ENCODE measurements at regions not wholly inside any gene's neighbourhood (a gene's known extent, or its start where the extent isn't known, plus 50 kb on each side); places are given as distances from the start of the nearest gene placed in this dataset.

DNA sequence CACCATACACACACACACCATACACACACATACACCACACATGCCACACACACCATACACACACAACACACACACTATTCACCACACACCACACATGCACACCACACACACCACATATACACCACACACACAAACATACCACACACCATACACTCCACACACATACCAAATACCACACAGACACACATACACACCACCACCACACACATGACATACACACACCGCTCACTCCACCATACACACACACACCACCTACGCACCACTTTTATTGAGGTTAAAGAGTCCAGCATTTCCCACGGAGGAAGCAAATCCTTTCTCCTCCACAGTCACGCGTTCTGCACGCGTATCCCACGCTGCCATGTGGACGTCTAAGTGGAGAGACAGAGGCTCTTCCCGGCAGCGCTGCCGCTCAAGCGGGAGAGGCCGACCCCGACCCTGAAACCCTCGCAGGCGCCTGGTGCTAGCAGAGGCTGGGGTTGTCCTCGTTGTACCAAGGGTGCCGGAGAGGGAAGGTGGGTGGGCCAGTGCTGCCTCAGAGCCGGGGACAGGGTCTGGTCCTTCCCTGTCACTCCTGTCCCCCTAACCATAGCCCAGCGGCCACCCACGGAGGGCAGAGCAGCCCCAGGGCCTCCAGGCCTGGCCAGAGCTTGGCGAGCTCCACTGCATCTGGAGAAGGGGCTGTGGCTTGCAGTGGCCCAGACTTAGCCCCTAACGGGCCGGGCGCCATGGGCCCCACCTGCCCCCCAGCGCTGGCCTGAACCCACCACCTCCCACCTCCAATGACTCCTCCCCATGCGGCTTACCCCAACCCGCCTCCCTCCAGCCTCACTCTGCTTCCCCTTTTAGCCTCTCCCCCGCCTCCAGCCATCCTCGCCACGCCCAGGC lies 1495.0 kb downstream of the BRD1 start:
- DNase-seq, result no peak

DNA sequence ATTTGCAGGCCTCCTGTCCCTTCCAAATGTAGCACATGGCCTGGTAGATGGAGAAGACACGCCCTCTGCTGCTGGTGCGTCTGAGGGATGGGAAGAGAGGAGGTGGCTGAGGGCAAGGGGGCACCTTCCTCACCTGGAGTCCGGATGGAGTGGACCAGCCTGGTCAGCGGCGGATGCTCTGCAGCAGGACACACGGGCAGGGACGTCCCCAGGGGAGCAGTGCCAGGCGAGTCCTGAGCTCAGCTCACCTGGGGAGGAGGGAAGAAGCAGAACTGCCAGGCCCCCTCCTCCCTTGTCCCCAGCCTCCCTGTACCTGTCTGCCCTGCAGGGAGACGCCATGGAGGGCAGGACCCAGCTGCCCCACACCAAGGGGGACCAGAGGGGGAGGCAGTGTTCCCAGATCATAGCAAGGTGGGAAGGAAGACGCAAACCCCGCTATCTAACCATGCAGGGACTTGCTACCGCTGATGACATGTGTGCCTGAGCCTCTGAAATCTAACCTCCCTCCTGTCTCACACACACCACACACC lies 1495.9 kb downstream of the BRD1 start:
- no peak for DNase-seq

DNA sequence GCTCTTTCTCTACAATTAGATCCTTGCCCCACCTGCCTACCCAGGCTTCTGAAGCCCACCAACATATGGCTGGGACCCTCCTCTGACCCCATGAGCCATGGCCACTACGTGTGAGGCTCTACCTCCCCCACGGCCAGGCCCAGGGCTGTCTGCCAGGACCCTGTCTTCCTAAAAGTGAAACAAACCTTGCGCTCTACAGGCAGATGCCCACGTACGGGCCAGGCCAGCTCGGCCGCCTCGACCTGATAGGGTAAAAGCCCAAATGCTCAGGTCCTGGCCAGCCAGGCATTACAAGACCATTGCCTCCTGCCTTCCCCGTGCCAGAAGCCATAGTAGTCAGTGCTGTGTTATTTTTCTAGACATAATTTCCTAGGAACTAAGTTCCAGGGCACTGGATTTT lies 1496.4 kb downstream of the BRD1 start:
- no peak for DNase-seq

DNA sequence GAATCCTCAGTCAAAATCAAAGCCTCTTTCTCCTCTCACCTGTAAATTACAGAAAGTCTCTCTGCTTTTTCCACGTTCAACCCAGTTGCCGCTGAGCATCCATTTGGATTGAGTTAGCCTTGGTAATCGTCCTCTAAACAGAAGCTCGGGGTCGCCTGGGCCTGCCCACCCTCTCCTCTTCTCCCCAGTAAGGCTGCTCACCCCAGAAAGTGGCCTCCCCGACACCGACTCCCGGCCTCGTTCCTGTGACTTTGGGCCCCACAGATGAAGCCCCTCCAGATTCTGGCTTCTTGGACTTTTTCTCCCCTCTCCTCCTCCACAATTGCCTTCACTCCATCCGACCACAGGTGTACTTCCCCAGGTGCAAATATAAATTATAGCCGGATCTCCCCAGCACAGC lies 1500.0 kb downstream of the BRD1 start:
- no peak for DNase-seq

DNA sequence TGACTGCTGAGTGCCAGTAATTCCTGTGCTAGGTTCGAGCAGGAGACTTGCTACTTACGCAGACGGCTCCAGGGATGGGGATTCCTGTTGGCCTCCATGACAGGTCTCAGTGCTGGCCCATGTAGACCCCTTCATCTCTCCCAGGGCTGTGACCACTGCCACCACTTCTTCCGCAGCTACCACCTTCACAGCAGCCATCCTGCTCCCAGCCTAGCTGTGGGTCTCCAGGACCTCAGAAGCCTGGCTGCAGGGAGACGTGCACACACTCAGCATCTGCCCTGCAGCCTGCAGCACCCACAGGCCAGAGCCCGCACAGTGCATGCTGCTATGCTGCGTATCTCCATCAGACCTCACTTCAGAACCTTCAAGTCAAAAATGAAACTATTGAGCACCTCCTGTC lies 1503.9 kb downstream of the BRD1 start:
- no peak for DNase-seq

DNA sequence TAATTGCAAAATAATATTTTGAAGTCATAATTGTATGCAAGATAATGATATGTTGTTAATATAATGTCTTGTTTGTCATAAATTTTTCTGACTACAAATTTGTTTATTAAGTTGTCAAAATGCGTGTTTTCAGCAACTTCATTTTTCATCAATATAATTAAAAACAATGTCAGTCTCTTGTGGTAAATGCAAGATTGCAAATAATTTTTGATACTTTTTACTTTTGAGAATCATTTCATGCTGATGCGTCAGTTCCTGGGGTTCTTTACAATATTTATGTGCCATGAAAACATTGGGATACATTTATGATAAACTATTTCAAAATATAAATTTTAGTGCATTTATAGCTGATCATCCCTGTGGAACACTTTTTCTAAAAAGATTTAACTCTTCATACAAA lies 1504.8 kb downstream of the BRD1 start:
- DNase-seq, result no peak

DNA sequence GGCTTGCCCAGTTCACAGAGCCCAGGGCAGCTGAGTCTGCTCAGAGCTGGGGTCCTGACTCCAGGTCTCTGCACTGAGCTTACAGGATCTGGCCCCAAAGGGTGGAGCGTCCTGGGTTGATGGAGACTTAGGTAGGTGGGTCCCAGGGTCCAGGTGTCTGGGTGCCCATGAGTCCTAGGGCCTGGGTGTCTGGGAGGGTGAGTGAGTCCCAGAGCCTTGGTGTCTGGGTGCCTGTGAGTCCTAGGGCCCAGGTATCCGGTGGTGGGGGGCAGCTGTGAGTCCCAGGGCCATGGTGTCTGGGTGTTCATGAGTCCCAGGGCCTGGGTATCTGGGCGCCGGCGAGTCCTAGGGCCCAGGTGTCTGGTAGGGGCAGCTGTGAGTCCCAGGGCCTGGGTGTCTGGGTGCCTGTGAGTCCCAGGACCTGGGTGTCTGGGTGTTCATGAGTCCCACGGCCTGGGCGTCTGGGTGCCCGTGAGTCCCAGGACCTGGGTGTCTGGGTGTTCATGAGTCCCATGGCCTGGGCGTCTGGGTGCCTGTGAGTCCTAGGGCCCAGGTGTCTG lies 1505.6 kb downstream of the BRD1 start:
- DNase-seq, result no peak

DNA sequence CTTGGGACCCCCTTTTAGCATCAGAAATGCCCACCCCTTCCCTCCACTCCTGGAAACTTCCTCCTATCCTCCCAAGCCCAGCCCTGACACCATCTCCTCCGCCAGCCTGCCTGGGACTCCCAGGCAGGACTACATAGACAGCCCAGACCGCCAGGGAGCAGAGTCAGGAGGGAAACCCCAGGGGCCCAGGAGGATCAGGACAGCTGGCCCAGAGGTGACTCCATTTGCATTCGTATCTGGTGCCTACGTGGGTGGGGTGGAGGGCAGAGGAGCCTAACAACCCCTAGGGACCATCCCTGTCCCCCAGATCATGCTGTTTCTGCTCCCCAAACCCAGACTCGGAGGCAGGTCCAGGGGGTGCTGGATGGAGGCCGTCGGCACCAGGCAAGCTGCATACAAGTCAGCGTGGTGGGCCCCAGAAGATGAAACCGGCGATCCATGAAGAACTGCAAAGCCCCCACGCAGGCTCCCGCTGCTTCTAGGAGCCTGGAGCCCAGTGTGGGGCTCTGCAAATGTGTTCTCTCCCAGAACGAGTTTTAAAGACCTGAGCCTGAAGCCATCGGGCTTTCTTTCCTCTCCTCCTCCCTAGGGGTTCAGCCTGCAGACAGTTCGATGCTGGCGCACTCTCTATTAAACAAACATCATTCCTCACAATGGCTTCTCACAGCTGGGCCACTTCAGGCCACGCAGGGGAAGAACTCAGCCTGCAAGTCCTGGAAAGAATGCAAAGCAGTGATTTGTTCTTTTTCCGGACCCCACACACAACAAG lies 1506.8 kb downstream of the BRD1 start:
- no peak for DNase-seq

DNA sequence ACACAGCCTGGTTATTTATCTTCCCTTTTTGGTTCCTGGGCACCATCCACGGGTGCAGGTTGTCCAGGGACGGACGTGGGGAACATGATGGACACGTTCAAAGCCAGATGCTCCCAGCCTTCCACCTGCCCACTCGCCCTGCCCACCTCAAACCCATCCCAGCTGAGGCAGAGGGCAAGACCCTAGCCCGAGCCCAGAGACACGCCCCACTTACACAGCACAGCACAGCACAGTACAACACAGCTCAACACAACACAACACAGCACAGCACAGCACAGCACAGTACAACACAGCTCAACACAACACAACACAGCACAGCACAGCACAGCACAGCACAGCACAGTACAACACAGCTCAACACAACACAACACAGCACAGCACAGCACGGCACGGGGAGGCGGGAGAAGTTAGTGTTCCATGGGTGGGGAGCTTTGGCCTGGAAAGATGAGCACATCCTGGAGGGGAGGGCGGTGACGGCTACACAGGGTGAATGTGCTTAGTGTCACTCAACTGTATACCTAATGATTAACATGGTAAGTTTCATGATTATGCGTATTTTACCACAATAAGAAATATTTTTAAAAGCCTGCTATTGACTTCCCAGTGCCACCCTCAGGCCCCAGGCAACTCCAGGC lies 1507.5 kb downstream of the BRD1 start:
- no peak for DNase-seq

DNA sequence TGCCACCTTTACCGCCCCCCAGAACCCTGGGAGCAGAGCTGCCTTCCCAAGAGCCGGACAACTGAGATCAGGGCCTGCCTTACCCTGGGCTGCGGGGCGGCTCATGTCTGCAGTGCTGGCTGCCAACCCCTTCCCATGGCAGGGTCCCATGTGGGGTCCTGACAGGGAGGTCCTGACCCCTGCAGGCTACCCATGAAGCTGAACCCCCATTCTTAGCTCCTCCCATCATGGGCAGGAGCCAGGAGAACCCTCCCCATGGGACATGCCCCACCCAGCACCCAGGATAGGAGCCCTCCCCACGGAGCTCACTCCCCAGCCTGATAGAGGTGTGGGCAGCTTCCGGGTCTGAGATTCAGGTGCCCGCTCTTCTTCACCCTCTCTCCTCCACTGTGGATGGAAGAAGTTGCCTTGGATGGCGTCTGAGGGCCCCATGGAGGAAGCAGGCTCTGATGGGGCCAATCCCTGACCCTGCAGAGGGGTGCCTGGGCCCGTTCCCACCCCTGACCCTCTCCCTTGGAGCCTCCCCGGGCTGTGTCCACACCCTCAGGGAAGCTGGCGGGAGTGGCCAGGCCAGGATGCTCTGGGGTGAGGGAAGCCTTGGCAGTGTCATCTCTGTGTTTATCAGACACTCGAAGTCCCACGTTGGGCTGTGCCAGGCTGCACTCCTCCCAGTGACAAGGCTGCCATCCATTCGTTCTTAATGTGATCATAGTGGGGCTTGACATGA lies 1508.2 kb downstream of the BRD1 start:
- DNase-seq, result no peak

DNA sequence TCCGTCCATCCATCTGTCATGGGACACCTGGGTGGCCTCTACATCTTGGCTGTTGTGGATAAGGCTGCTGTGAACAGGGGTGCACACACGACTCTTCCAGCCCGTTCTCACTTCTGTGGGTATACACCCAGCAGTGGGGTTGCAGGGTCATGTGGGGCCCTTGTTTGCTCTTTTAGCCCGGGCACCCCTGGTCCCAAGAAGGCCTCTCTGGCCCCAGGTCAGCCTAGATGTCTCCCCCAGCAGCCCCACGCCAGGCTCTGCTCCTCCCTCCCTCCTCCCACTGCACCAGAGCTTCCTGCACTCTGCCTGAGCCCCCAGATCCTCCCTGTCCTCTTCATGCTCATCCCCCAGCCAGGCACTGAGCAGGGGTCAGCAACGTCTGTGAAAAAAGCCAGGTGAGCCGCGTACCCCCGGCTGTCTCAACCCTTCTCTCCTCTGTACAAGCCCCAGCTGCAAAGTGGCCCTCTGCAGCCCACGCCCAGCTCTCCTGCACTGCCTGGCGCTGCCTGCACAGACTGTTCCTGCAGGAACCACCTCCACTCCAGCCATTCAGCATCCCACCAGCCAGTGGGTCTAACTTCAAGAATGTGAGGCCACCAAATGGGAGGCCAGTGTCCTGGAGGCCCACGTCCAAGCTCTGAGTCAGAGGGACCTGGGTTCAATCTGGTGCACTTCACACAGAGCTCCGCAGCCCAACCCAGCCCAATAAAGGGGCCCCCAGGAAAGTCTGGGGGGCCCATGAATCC lies 1508.9 kb downstream of the BRD1 start:
- no peak for DNase-seq

DNA sequence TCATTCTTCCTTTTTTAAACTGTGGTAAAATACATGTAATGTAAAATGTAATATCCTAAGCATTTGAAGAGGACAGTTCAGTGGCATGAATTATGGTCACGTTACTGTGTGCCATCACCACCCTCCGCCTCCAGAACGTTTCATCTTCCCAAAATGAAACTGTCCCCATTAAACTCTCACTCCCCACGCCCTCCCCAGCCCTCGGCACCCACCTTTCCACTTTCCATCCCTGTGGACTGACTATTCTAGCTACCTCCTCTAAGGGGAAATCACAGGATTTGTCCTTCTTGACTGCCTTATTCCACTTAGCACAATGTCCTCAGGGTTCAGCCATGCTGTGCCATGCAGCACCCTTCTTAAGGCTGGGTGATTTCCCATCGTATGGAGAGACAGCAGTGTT lies 1509.5 kb downstream of the BRD1 start:
- no peak for DNase-seq

DNA sequence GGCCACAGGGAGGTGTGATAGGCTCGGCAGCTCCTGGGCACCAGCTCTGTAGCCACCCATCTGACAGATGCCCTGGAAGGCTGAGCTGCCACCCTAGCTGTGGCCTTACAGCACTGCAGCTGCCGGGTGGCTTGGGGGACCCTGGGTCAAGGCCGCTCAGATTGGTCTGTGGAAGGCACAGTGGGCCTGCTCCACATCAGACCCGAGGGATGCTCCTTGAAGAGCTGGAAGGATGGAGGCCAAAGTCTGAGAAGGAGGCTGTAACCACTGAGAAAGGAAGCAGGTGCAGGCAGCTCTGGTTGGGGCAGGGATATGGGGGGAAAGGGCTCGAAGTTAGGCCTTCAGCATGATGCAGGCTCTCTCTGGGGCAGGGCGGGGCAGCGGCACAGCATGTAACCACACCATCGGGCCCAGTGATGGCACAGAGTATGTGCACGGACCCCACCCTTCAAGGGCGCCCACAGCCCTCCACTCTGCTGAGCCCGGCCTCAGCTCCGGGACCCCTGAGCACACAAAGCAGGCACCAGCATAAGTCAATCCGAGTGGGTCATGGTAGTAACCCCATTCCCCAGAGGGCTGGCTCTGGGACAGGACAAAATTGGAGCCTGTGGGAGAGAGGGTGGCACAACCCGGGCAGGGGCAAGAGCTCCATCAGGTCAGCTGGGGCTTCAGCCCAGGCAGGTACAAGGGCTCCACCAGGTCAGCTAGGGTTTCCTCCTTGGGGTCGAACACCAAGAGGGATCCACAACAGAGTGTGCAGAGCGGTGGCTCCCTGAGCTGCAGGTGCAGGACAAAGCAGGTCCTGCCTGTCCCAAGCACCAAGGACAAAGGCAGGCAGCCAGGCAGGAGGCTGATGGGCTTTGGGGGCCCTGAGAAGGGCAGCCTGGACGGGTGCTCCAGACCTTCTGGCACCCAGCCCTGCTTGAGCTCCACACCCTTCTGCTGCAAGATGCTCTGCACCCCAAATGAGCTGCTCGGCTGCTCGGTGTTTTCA lies 1511.1 kb downstream of the BRD1 start:
- DNase-seq, result no peak

DNA sequence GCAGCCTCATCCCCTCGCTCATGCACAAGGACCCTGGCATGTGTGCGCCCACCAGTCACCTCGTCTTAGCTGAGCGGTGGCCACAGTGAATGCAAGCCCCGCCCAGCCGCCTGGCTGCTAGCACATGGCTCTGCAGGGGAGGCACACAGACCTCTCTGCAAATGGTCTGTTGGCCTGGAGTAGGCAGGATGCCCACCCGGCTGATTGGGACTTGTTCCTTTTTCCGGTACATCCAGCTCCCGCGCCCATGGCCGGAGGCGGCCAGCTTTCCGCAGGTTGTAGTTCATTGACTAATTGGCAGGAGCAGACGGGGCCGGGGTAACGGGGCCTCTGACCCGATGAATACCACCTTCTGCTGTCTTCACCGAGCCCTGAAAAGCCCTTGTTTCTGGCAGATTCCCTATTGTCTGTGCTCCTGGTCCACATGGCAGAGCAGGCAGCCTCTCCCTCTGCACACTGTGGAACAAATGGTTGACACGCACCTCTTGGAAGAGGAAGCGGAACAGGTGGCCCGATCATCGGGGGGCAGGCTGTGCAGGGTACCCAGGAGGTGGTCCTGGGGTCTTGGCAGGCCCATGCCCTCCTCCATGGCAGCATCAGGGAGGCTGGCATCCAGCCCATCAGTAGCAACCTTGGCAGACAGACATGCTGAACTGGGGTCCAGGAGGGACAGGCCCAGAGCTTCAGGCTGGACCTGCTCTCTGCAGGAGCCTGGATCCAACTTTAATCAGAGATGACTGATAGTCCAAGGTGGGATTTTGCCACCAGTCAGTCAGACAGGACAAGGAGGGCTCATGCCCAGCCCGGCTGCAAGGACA lies 1512.0 kb downstream of the BRD1 start:
- DNase-seq, result no peak

DNA sequence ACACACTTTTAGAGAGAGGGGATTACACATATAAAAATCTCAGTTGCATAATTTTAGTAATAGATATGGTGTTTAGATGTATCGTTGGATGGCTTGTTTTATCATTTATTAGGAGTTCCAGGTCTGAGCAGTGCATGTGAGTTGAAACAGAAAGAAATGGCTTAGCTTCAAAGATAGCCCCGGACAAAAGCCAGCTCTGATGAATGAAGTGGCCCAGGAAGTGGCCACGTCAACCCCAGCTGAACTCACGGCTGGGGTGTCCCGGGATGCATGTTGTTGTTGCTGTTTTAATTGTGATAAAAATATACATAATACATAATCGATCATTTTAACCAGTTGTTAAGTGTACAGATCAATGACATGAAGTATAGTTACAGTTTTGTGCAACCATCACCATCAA lies 1513.6 kb downstream of the BRD1 start:
- no peak for DNase-seq

DNA sequence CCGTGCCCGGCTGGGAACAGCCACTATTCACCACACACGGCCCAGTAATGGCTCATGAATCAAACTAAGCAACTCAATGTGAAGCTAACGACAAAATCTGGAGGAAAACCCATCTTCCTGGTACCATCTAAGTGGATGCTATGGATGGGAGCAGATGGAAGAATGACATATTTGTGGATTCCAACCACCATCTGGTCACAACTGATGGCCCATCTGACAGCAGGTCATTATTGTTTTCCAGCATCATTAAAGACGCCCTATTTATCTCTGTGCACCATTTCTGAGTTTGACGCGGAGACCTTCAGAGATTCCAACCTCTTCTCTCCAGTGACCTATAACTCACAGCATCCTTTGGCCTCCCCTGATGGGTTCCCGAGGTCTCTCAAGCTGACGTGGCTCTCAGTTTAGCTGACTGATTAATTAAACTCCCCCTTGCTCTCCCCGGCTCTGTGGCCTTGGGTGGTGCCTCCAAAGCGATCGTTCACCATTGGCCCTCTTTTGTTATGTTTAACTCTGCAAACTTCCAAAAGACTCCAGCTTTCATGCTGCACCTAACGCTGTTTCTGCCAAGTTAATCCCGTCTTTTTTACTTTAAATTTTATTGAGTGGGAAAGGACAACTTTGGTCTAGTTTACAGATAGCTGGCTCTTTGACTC lies 1514.4 kb downstream of the BRD1 start:
- no peak for DNase-seq

DNA sequence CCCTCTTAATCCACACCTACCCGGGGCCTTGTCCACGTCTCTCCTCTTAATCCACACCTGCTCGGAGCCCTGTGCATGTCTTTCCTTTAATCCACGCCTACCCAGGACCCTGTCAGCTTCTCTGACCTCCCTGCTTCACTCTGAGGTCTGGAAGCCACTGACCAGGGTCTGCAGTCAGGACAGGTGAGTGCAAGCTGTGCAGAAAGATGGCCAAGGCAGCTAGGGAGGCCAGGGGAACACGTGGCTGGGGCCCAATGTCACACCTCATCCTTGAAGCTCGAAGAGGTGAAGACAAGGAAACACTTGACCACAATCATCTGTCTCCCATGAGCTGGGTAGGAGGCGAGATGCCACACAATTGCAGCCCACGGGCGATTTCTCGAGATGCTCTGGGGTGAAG lies 1516.9 kb downstream of the BRD1 start:
- DNase-seq, result no peak

DNA sequence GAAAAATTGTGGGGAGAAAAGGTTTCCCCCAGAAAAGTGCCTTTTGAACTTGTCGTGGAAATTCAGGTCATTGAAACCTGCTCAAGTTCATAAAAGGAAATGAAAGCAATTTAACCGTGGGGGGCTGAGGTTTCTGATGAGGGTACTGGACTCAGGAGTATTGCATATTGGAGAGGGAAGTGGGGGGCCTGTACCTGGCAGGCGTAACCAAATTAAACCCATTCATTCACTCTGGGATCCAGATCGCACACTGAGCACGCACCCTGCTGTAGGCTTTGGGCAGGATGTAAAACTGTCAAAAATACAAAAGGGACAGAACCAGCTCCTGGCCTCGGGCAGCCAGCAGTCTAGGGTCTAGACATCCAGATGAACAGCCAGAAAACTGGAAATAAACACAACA lies 1517.4 kb downstream of the BRD1 start:
- DNase-seq, result no peak

DNA sequence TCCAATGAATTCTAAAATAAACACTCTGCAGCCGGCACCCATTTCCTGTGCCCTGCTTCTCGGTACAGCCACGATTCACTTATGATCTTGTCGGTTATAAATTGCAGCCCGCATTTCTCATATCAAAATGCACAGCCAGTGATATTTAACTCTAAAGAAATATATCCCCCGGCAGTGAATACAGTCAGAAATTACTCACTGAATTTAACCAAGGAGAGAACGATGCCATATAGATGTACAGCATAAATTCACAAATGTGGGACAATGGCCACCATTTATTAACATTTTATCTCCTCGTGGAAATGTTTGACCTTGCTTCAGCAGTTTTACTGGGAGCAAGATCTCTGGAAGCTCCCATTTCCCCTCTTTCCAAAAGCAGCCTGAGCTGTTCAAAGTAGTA lies 1517.8 kb downstream of the BRD1 start:
- DNase-seq, result no peak
